Memory B cell (primary cell): ENCODE measurements at regions not wholly inside any gene's neighbourhood (a gene's known extent, or its start where the extent isn't known, plus 50 kb on each side); places are given as distances from the start of the nearest gene placed in this dataset.

Experiments used
- ATAC-seq: fragments of 150-1000 bp; cut with Tn5 transposase; 2 replicates; pipeline ENCODE4 v1.10.0; 2021; ENCODE audit warnings: low read depth, mild to moderate bottlenecking, moderate library complexity
- DNase-seq, 2 donors: peaks; one replicate each; pipeline ENCODE4 v3.0.0; 2022; ENCODE audit warnings: low spot score in 2 of 2
- H3K27ac Mint-ChIP-seq: one replicate; pipeline ENCODE4 v1.8.0; 2022; ENCODE audit warnings: mild to moderate bottlenecking, moderate library complexity, mixed read lengths
- H3K27me3 Mint-ChIP-seq: one replicate; pipeline ENCODE4 v1.8.0; 2022; ENCODE audit warnings: mixed read lengths
- H3K36me3 Mint-ChIP-seq: one replicate; pipeline ENCODE4 v1.8.0; 2022; ENCODE audit warnings: mild to moderate bottlenecking, mixed read lengths
- H3K4me1 Mint-ChIP-seq: one replicate; pipeline ENCODE4 v1.8.0; 2022; ENCODE audit warnings: mixed read lengths
- H3K4me3 Mint-ChIP-seq: one replicate; pipeline ENCODE4 v1.8.0; 2022; ENCODE audit warnings: mild to moderate bottlenecking, moderate library complexity, mixed read lengths
- H3K9me3 Mint-ChIP-seq: one replicate; pipeline ENCODE4 v1.8.0; 2022; ENCODE audit warnings: mixed read lengths

GRCh38 chr1:189513091-189513490, 964.6 kb downstream of the BRINP3 start:
- no peaks in the 10 kb centered on the region for H3K36me3 Mint-ChIP-seq
- H3K27me3 Mint-ChIP-seq, result no peaks in the 10 kb centered on the region
- no peak overlapping the region for H3K27ac Mint-ChIP-seq
- DNase-seq, result no peak
- peaks cover 3% of the 10 kb centered on the region for H3K9me3 Mint-ChIP-seq
- no peak overlapping the region for H3K4me3 Mint-ChIP-seq
- no peaks in the 10 kb centered on the region for H3K4me1 Mint-ChIP-seq
- ATAC-seq, result no peak

GRCh38 chr1:189522441-189522840, 955.2 kb downstream of the BRINP3 start:
- H3K4me1 Mint-ChIP-seq, result no peaks in the 10 kb centered on the region
- no peaks in the 10 kb centered on the region for H3K36me3 Mint-ChIP-seq
- no peak overlapping the region for H3K4me3 Mint-ChIP-seq
- peaks cover 3% of the 10 kb centered on the region for H3K9me3 Mint-ChIP-seq
- DNase-seq (no peak), ATAC-seq (no peak)
- no peak overlapping the region for H3K27ac Mint-ChIP-seq
- H3K27me3 Mint-ChIP-seq, result no peaks in the 10 kb centered on the region

GRCh38 chr1:189524501-189524900, 953.2 kb downstream of the BRINP3 start:
- ATAC-seq (no peak), DNase-seq (no peak)
- Mint-ChIP-seq H3K36me3 (no peaks in the 10 kb centered on the region), H3K4me1 (no peaks in the 10 kb centered on the region), H3K27ac (no peak overlapping the region), H3K9me3 (peaks cover 3% of the 10 kb centered on the region), H3K27me3 (no peaks in the 10 kb centered on the region), H3K4me3 (no peak overlapping the region)

GRCh38 chr1:189530162-189530561, 947.5 kb downstream of the BRINP3 start:
- no peak for DNase-seq
- Mint-ChIP-seq H3K4me3 (no peak overlapping the region), H3K9me3 (peaks cover 5% of the 10 kb centered on the region), H3K27ac (no peak overlapping the region), H3K27me3 (no peaks in the 10 kb centered on the region), H3K36me3 (no peaks in the 10 kb centered on the region), H3K4me1 (no peaks in the 10 kb centered on the region)
- ATAC-seq, result no peak

- no peaks in the 10 kb centered on the region for H3K27me3 Mint-ChIP-seq
- H3K9me3 Mint-ChIP-seq, result peaks cover 3% of the 10 kb centered on the region
- ATAC-seq, result no peak
- H3K4me3 Mint-ChIP-seq, result no peak overlapping the region
- H3K4me1 Mint-ChIP-seq, result no peaks in the 10 kb centered on the region
- no peak overlapping the region for H3K27ac Mint-ChIP-seq
- H3K36me3 Mint-ChIP-seq, result no peaks in the 10 kb centered on the region
- DNase-seq, result no peak
Measured at GRCh38 chr1:189538271-189538670, 939.4 kb downstream of the BRINP3 start.

- no peak for ATAC-seq
Measured at GRCh38 chr1:189550498-189550897, 927.2 kb downstream of the BRINP3 start.

GRCh38 chr1:189563784-189564183, 913.9 kb downstream of the BRINP3 start:
- H3K36me3 Mint-ChIP-seq, result no peaks in the 10 kb centered on the region
- H3K4me1 Mint-ChIP-seq, result no peaks in the 10 kb centered on the region
- no peak overlapping the region for H3K27ac Mint-ChIP-seq
- no peaks in the 10 kb centered on the region for H3K27me3 Mint-ChIP-seq
- no peak overlapping the region for H3K4me3 Mint-ChIP-seq
- H3K9me3 Mint-ChIP-seq, result peaks cover 7% of the 10 kb centered on the region
- no peak for DNase-seq
- ATAC-seq, result no peak

More at GRCh38 chr1:189550498-189550897, 927.2 kb downstream of the BRINP3 start:
- DNase-seq, result no peak
- no peak overlapping the region for H3K4me3 Mint-ChIP-seq
- no peak overlapping the region for H3K27ac Mint-ChIP-seq
- H3K4me1 Mint-ChIP-seq, result no peaks in the 10 kb centered on the region
- H3K36me3 Mint-ChIP-seq, result no peaks in the 10 kb centered on the region
- no peaks in the 10 kb centered on the region for H3K27me3 Mint-ChIP-seq
- H3K9me3 Mint-ChIP-seq, result no peaks in the 10 kb centered on the region

- Mint-ChIP-seq H3K4me3 (no peak overlapping the region), H3K4me1 (no peaks in the 10 kb centered on the region), H3K27ac (no peak overlapping the region), H3K36me3 (no peaks in the 10 kb centered on the region), H3K9me3 (peaks cover 5% of the 10 kb centered on the region), H3K27me3 (no peaks in the 10 kb centered on the region)
- DNase-seq (no peak), ATAC-seq (no peak)
Measured at GRCh38 chr1:189567890-189568289, 909.8 kb downstream of the BRINP3 start.

- Mint-ChIP-seq H3K27ac (no peak overlapping the region), H3K36me3 (no peaks in the 10 kb centered on the region), H3K27me3 (no peaks in the 10 kb centered on the region), H3K4me1 (no peaks in the 10 kb centered on the region), H3K9me3 (peaks cover 3% of the 10 kb centered on the region), H3K4me3 (no peak overlapping the region)
- DNase-seq (no peak), ATAC-seq (no peak)
Measured at GRCh38 chr1:189596197-189596596, 881.5 kb downstream of the BRINP3 start.

- H3K27ac Mint-ChIP-seq, result no peak overlapping the region
- no peaks in the 10 kb centered on the region for H3K36me3 Mint-ChIP-seq
- no peak overlapping the region for H3K4me3 Mint-ChIP-seq
- H3K4me1 Mint-ChIP-seq, result no peaks in the 10 kb centered on the region
- ATAC-seq (no peak), DNase-seq (no peak)
- H3K9me3 Mint-ChIP-seq, result peaks cover 3% of the 10 kb centered on the region
- H3K27me3 Mint-ChIP-seq, result no peaks in the 10 kb centered on the region
Measured at GRCh38 chr1:189597083-189597482, 880.6 kb downstream of the BRINP3 start.

GRCh38 chr1:189605226-189605625, 872.4 kb downstream of the BRINP3 start:
- no peaks in the 10 kb centered on the region for H3K27me3 Mint-ChIP-seq
- no peaks in the 10 kb centered on the region for H3K36me3 Mint-ChIP-seq

GRCh38 chr1:189606047-189606446, 871.6 kb downstream of the BRINP3 start:
- H3K36me3 Mint-ChIP-seq, result no peaks in the 10 kb centered on the region
- no peaks in the 10 kb centered on the region for H3K4me1 Mint-ChIP-seq
- no peak overlapping the region for H3K27ac Mint-ChIP-seq
- H3K9me3 Mint-ChIP-seq, result no peaks in the 10 kb centered on the region
- DNase-seq, result no peak
- ATAC-seq, result no peak
- no peak overlapping the region for H3K4me3 Mint-ChIP-seq
- H3K27me3 Mint-ChIP-seq, result no peaks in the 10 kb centered on the region

More at GRCh38 chr1:189605226-189605625, 872.4 kb downstream of the BRINP3 start:
- Mint-ChIP-seq H3K4me3 (no peak overlapping the region), H3K4me1 (no peaks in the 10 kb centered on the region), H3K9me3 (no peaks in the 10 kb centered on the region), H3K27ac (no peak overlapping the region)
- no peak for DNase-seq
- ATAC-seq, result no peak

GRCh38 chr1:189606795-189607476, 870.7 kb downstream of the BRINP3 start:
- H3K4me3 Mint-ChIP-seq, result no peak overlapping the region
- H3K27ac Mint-ChIP-seq, result no peak overlapping the region
- no peaks in the 10 kb centered on the region for H3K27me3 Mint-ChIP-seq
- ATAC-seq (no peak), DNase-seq (no peak)
- H3K36me3 Mint-ChIP-seq, result no peaks in the 10 kb centered on the region
- H3K4me1 Mint-ChIP-seq, result no peaks in the 10 kb centered on the region
- no peaks in the 10 kb centered on the region for H3K9me3 Mint-ChIP-seq

- Mint-ChIP-seq H3K4me3 (no peak overlapping the region), H3K36me3 (no peaks in the 10 kb centered on the region), H3K27me3 (no peaks in the 10 kb centered on the region), H3K27ac (no peak overlapping the region), H3K9me3 (no peaks in the 10 kb centered on the region), H3K4me1 (no peaks in the 10 kb centered on the region)
- ATAC-seq (no peak), DNase-seq (no peak)
Measured at GRCh38 chr1:189607477-189608096, 870.1 kb downstream of the BRINP3 start.

- no peak for DNase-seq
- H3K4me1 Mint-ChIP-seq, result no peaks in the 10 kb centered on the region
- no peaks in the 10 kb centered on the region for H3K36me3 Mint-ChIP-seq
- no peaks in the 10 kb centered on the region for H3K9me3 Mint-ChIP-seq
- no peak overlapping the region for H3K27ac Mint-ChIP-seq
- H3K27me3 Mint-ChIP-seq, result no peaks in the 10 kb centered on the region
- H3K4me3 Mint-ChIP-seq, result no peak overlapping the region
- ATAC-seq, result no peak
Measured at GRCh38 chr1:189609167-189609566, 868.5 kb downstream of the BRINP3 start.
